ENCODE measurements at regions not wholly inside any gene's neighbourhood (a gene's known extent, or its start where the extent isn't known, plus 50 kb on each side); places are given as distances from the start of the nearest gene placed in this dataset.

DNA sequence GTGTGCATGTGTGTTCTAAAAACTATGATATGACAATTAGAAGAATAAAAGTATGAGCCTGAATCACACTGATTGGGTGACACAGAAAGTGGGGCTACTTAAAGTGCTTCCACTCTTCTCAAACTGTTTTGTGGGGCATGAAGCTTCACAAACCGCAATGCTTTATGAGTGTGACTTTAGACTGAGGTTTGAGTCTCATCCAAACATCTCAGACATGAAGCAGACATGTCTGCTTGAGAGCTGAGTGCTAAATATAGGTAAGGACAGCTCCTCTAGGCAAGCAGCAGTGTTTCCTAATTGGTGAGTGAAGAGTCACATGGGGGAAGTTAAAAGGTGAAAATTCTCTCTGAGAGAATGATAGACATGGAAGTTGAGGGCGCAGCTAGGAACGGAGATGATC, 726.9 kb upstream of the CITED2 start:
- no peak for DNase-seq (ENCODE audit: low read depth in 3 of 3, low spot score in 1 of 3)

DNA sequence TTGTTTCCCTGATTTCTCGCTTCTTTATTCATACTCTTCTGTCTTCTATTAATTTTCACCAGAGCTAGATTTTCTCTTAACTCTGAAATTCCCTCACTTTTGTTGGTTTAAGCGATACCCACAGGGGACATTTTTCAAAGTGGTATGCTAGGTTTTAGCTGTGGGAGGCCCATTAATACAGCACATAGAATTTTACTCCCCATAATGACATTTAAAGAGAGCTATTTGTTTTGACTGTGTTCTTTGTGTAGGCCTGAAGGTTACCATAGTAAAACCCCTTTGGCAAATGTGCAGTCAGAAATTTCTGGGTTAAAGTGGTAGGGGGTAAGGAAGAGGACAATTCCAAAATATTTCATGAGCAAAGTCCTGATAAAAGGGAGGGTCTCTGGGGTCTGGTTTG, 721.1 kb upstream of the CITED2 start:
- DNase-seq (ENCODE audit: low read depth in 3 of 3, low spot score in 1 of 3) = no peak

- DNase-seq (ENCODE audit: low read depth in 3 of 3, low spot score in 1 of 3) = no peak
These were observed 717.4 kb upstream of the CITED2 start for GRCh38 chr6:140091895-140092294.

- DNase-seq (ENCODE audit: low read depth in 3 of 3, low spot score in 1 of 3) = no peak
These were observed 716.4 kb upstream of the CITED2 start for GRCh38 chr6:140090871-140091270.

- no peak for DNase-seq (ENCODE audit: low read depth in 3 of 3, low spot score in 1 of 3)
These were observed 708.9 kb upstream of the CITED2 start for GRCh38 chr6:140083375-140083774.

DNA sequence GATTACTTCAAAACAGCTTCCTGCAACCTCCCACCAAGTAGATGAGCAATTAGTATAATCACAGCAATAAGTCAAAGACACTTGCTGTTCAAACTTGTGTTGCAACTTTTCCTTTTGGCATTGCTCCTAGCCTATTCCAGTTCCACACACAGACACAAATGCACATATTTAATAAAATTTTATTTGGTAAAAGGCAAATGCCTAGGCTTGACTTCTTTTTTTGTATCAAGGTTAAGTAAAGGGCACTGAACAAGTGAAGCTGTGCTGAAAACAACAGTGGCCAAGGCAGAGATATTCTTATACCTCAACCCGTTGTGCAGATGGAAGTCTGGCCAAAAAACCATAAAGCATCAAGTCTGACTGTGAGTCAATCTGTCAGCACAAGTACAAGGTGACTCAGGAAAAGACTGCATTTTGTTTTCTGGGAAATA, 708.4 kb upstream of the CITED2 start:
- DNase-seq (ENCODE audit: low read depth in 3 of 3, low spot score in 1 of 3) = no peak

DNA sequence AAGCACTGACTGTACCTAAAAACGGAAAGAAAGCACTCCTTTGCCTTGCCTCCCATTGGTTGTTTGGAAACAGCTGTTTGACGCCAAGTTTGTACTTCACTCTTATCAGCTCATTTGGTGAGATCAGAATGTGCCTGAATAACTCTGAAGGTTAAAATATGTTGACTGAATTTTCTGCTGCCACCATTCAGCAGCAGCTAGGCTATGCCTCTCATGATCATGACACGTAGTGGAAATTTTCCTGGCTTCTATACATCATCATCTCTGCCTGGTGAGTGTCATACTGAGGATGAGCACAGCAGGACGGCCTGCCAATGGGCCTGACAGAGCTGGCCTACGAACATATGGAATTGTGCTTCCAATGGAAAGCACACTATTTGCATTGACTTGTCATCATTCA, 704.9 kb upstream of the CITED2 start:
- DNase-seq (ENCODE audit: low read depth in 3 of 3, low spot score in 1 of 3) = no peak

GRCh38 chr6:140078561-140079125, 704.2 kb upstream of the CITED2 start:
- no peak for DNase-seq (ENCODE audit: low read depth in 3 of 3, low spot score in 1 of 3)

- no peak for DNase-seq (ENCODE audit: low read depth in 3 of 3, low spot score in 1 of 3)
These were observed 703.5 kb upstream of the CITED2 start for GRCh38 chr6:140077827-140078560.

DNA sequence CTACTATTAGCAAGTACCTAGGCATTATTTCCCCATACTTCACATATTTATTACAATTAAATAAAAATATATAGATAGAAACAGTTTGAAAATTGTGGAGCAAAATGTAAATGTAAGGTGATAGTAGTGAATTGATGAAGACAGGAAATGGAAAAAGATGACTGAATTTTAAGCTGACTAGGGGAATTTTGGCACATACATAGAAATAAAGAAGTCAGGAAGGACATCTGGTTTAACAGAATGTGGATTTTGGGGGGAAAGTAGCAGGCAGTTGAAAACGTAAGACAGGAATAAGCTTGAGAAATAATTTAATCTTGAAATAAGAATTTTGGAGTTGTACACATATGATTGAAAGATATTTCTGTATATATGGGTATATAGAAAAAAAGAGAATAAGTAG, 701.7 kb upstream of the CITED2 start:
- DNase-seq (ENCODE audit: low read depth in 3 of 3, low spot score in 1 of 3) = no peak

GRCh38 chr6:140073456-140073855, 699.0 kb upstream of the CITED2 start:
- no peak for DNase-seq (ENCODE audit: low read depth in 3 of 3, low spot score in 1 of 3)

DNA sequence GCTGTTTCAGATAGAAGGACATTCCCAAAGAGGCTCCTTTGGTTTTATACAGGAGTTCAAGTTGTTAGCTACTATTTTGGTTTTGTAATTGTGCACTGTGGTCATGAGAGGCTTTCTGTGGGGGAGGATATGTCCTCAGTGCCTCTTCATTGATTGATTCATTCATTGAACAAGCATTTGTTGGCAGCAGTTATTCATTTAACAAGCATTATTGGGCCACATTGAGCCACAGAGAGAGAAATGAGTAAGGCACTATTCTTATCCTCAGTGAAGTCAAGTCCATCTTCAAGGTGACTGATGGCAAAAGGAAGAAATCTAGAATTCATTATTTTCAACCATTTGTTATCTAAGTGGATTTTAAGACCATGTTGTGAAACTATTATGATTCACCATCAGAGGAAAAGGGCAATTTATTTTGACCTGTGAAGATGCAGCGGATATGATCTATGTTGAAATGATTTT, 697.2 kb upstream of the CITED2 start:
- no peak for DNase-seq (ENCODE audit: low read depth in 3 of 3, low spot score in 1 of 3)

GRCh38 chr6:140070846-140071473, 696.5 kb upstream of the CITED2 start:
- DNase-seq (ENCODE audit: low read depth in 3 of 3, low spot score in 1 of 3) = no peak

- DNase-seq (ENCODE audit: low read depth in 3 of 3, low spot score in 1 of 3) = no peak
These were observed 695.1 kb upstream of the CITED2 start for GRCh38 chr6:140069576-140069975.

DNA sequence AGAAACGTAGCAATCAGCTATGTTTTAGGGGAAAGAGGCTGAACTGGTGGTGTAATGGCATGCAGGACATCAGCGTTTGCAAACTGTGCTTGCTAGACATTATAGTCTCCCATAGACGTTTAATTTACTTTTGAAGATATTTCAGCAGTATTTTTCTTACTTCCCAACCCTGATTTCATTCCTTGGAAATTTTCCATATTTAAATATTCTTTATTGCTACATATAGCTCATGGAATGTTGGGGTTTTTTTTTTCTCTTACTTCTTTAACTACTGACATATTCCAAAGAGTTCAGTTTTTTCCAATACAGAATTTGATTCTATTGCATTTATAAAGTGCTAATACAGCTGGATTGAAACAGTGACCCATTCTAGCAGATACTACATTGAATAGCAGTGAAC, 694.4 kb upstream of the CITED2 start:
- no peak for DNase-seq (ENCODE audit: low read depth in 3 of 3, low spot score in 1 of 3)

- no peak for DNase-seq (ENCODE audit: low read depth in 3 of 3, low spot score in 1 of 3)
These were observed 689.9 kb upstream of the CITED2 start for GRCh38 chr6:140064366-140064765.

- DNase-seq (ENCODE audit: low read depth in 3 of 3, low spot score in 1 of 3) = no peak
These were observed 688.6 kb upstream of the CITED2 start for GRCh38 chr6:140063021-140063399.

DNA sequence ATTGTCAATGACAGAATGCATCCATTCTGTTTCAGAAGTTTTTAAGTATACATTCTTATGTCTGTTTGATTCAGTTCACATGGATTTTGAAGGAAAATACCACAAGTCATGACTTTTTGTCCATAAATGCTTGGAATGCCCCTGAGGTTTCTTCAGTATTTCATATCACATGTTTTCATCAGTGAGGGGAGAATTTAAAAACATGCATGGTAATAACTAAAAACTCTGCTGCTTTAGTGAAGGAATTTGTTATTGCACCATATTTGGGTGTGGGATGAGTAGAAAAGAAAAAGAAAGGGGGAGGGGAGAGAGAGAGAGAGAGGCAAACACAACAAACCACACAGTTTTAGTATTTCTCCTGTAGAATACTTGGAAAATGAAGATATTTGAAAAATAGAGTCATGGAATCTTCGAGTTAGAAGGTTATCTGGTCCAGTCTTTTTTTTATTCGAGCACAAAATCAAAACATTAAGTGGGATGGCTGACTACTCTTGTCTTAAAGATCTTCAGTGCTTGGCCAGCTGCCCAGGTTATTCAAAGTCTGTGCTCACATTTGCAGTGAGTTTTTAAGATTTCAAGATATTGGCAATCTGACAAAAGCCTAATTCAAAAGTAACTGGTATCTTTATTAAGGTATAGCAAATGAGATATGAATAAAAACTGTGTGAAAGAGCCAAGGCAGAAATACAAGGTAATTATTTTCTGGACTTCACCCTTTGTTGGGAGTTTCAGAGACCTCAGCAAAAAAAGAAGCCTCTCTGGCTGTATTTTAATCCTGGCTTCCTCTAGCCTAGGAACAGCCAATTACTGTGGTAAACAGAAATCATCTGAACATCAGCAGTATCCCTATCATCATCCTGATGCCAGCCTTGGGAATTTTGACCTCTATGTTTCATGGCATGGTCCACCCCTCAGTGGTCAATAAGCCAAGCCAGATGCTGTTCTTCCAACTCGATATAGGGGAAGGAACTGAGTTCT, 687.9 kb upstream of the CITED2 start:
- no peak for DNase-seq (ENCODE audit: low read depth in 3 of 3, low spot score in 1 of 3)

DNA sequence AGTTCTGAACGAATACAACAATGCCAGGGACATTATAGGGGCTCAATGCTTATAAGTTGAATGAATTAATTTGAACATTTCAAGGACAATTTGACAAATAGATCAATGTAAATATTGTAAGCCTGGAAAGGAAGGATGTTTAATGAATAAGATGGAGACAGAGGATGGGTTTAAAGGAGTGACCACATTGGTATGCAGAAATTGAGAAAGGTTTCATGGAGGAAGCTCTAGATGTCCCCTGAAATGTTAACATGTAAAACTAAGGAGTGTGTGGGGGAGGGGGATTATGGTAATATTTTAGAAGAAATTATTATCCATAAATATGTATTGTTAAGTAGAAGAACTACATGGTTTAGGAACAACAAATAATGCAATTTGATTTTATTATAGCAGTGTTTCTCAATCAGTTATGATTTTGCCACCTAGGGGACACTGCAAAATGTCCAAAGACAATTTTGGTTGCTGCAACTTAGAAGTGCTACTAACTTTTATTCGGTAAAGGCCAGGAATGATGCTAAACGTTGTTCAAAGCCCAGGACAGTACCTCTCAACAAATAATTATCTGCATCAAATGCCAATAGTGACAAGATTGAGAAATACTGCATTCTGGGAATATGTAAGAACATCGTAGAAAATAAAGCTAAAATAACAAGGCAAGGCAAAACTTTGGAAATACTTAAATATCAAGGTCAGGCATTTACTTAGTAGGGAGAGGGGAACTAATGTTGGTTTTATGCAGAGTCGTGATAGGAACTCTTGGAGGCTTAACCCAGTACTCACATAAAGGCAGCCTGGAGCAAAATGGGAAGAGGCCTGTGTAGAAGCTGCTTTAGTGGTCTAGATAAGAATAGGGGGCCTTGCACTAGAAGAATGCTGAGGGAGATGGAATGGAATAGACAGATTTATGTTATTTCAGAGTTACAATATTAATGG, 686.9 kb upstream of the CITED2 start:
- DNase-seq (ENCODE audit: low read depth in 3 of 3, low spot score in 1 of 3) = no peak

GRCh38 chr6:140059947-140060346, 685.5 kb upstream of the CITED2 start:
- no peak for DNase-seq (ENCODE audit: low read depth in 3 of 3, low spot score in 1 of 3)
